ENCODE measurements at regions not wholly inside any gene's neighbourhood (a gene's known extent, or its start where the extent isn't known, plus 50 kb on each side); places are given as distances from the start of the nearest gene placed in this dataset.

GRCh38 chr2:217193431-217194340 lies 333.8 kb upstream of the TNP1 start:
- DNase-seq (ENCODE audit: low spot score) = no peak

- no peak for DNase-seq (ENCODE audit: low spot score)
Measured at GRCh38 chr2:217192366-217192765, 332.5 kb upstream of the TNP1 start.

- DNase-seq (ENCODE audit: low spot score) = no peak
Measured at GRCh38 chr2:217189747-217190146, 329.9 kb upstream of the TNP1 start.

GRCh38 chr2:217189131-217189530 lies 329.3 kb upstream of the TNP1 start:
- no peak for DNase-seq (ENCODE audit: low spot score)

- DNase-seq (ENCODE audit: low spot score) = no peak
Measured at GRCh38 chr2:217186668-217187159, 326.9 kb upstream of the TNP1 start.

GRCh38 chr2:217186152-217186551 lies 326.3 kb upstream of the TNP1 start:
- no peak for DNase-seq (ENCODE audit: low spot score)

GRCh38 chr2:217185265-217185995 lies 325.6 kb upstream of the TNP1 start:
- no peak for DNase-seq (ENCODE audit: low spot score)

- DNase-seq (ENCODE audit: low spot score) = no peak
Measured at GRCh38 chr2:217184242-217184641, 324.4 kb upstream of the TNP1 start.

GRCh38 chr2:217183471-217183870 lies 323.6 kb upstream of the TNP1 start:
- no peak for DNase-seq (ENCODE audit: low spot score)

- DNase-seq (ENCODE audit: low spot score) = no peak
Measured at GRCh38 chr2:217182926-217183325, 323.1 kb upstream of the TNP1 start.

- no peak for DNase-seq (ENCODE audit: low spot score)
Measured at GRCh38 chr2:217181512-217181911, 321.6 kb upstream of the TNP1 start.

- no peak for DNase-seq (ENCODE audit: low spot score)
Measured at GRCh38 chr2:217179854-217180253, 320.0 kb upstream of the TNP1 start.

- no peak for DNase-seq (ENCODE audit: low spot score)
Measured at GRCh38 chr2:217178341-217178740, 318.5 kb upstream of the TNP1 start.

GRCh38 chr2:217177720-217178119 lies 317.9 kb upstream of the TNP1 start:
- DNase-seq (ENCODE audit: low spot score) = no peak

GRCh38 chr2:217171874-217172273 lies 312.0 kb upstream of the TNP1 start:
- DNase-seq (ENCODE audit: low spot score) = no peak

GRCh38 chr2:217168496-217168895 lies 308.6 kb upstream of the TNP1 start:
- no peak for DNase-seq (ENCODE audit: low spot score)

- no peak for DNase-seq (ENCODE audit: low spot score)
Measured at GRCh38 chr2:217167531-217167930, 307.7 kb upstream of the TNP1 start.

- peak; percentile 37 for DNase-seq (ENCODE audit: low spot score)
Measured at GRCh38 chr2:217166241-217166850, 306.5 kb upstream of the TNP1 start.

GRCh38 chr2:217165547-217165946 lies 305.7 kb upstream of the TNP1 start:
- DNase-seq (ENCODE audit: low spot score) = no peak

- no peak for DNase-seq (ENCODE audit: low spot score)
Measured at GRCh38 chr2:217163987-217164386, 304.1 kb upstream of the TNP1 start.

GRCh38 chr2:217162533-217162932 lies 302.7 kb upstream of the TNP1 start:
- DNase-seq (ENCODE audit: low spot score) = peak; percentile 67
